ENCODE measurements at regions not wholly inside any gene's neighbourhood (a gene's known extent, or its start where the extent isn't known, plus 50 kb on each side); places are given as distances from the start of the nearest gene placed in this dataset.

DNA sequence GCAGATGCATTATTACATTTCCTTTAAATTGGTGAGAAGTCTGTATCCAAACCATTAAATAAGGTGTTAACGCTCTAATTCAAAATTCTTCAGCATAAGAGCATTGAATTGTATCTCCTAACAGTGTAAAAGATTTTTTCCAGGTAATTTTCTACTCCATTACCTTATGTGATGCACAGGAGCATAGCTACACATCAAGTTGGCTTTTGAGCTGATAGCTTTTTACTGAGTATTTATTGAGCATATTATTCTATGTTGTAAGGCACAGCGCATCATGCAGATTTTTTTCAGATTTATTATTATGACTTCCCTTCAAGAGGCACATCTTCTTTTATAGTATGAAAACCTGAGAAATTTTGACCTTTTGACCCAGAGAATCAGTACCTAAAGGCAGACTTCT lies 270.7 kb upstream of the MIR17HG start:
- TF ChIP-seq CTCF (IDR thresholded peaks at IDR 0.05; ENCODE audit: low read length, missing control alignments), result no peak
- no peak overlapping the region for H3K4me3 ChIP-seq (replicated peaks; ENCODE audit: low read depth, low read length)
- no peak for DNase-seq (ENCODE audit: low read depth)

DNA sequence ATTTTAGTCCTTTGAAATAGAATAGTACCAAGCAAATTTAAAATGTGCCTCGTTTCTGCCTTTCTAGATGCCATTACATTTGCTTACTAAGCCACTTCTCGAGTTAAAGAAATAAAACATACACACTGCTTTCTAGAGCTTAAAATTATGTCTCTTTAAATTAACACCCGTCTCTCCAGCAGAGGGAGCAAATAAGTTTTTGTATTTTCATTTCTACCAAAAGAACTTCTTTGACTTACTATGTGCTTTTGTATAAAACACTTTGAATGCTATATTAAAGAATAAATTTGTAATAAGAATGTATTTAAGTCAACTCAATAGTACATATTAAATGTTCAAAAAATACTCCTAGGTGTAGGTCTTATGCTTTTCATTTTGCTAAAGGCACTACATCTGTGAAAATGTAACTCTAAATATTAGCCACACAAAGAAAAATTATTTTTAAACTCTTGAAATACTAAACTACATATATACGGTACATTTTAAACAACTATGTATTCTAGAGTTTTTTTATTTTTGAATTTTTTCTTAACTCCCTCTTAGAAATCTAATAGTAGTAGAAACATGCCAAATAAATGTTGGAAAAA lies 269.3 kb upstream of the MIR17HG start:
- DNase-seq (ENCODE audit: low read depth), result peak; percentile 25

GRCh38 chr13:91079176-91079575 lies 268.3 kb upstream of the MIR17HG start:
- H3K4me3 ChIP-seq (replicated peaks; ENCODE audit: low read depth, low read length), result no peak overlapping the region
- TF ChIP-seq CTCF (IDR thresholded peaks at IDR 0.05; ENCODE audit: low read length, missing control alignments), result no peak
- no peak for DNase-seq (ENCODE audit: low read depth)

More for the DNA sequence above, 269.3 kb upstream of the MIR17HG start:
- peak; percentile 40 for TF ChIP-seq CTCF (IDR thresholded peaks at IDR 0.05; ENCODE audit: low read length, missing control alignments)
- no peak overlapping the region for H3K4me3 ChIP-seq (replicated peaks; ENCODE audit: low read depth, low read length)

DNA sequence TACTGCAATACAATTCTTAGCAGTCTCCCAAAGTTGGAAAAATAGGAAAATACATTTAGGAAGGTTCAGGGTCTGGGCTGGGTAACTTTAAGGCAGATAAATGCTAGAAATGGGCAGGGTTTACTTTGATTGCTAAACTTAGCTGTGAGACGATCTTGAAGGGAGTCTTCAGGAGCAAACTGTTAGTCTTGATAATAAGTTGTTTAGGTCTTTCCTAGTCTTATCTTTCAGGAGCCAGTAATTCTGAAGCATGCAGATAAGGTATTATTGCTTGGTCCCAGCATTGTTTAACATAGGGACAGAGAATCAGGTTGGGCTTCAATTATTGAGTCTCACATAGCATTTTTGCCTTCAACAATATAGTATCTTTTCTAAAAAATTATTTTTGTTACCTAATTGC lies 262.4 kb upstream of the MIR17HG start:
- TF ChIP-seq CTCF (IDR thresholded peaks at IDR 0.05; ENCODE audit: low read length, missing control alignments), result no peak
- DNase-seq (ENCODE audit: low read depth), result no peak
- no peak overlapping the region for H3K4me3 ChIP-seq (replicated peaks; ENCODE audit: low read depth, low read length)

DNA sequence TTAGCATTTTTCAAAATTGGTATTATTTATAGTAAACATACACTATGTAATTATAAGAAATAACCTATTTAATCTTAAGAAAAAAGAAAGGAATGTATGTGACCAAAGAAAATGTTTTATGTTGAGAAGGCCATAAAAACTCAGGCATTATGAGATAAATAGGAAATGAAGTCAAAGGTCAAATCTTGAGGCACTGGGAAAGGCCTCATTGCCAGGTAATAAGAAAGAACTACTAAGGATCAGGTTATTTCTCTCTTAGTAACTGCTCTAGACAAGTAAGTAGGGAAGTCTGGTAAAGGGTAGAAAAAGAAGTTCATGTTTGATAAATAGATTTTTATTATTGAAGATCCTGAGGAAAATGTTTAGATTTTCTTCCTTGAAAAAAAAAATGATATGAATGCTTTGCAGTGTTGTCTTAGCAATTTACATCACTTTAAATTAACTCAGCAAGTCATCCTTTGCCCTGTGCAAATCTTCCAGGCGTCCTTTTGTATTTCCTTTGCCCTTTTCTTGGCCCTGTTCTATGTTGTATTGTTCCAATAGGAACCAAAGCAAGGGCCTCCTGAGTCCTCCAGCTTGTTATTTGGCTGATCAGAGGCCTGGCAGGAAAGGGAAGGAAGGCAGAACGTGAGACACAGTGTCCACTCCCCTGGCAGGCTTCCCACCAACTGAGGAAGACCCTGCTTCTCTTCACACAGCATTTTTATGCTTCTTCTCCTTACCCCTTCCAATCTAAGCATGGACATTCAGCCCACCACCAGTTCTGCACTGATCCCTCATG lies 260.4 kb upstream of the MIR17HG start:
- no peak for TF ChIP-seq CTCF (IDR thresholded peaks at IDR 0.05; ENCODE audit: low read length, missing control alignments)
- no peak for DNase-seq (ENCODE audit: low read depth)
- no peak overlapping the region for H3K4me3 ChIP-seq (replicated peaks; ENCODE audit: low read depth, low read length)

DNA sequence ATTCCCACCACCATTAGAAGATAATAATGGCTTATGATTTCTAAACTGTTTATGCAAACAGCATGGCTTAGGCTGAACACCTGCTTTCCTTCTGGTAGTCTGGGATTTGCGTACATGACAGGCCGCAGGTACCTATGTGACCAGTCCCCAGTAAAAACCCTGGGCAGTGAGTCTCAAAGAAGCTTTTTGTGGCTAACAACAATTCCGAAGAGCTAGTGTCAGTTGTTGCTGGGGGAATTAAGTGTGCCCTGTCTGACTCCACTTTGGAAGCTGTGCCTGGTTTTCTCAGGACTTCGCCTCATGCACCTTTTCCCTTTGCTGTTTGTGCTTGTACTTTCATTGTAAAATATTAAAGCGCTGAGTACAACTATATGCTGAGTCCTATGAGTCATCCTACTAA lies 250.2 kb upstream of the MIR17HG start:
- TF ChIP-seq CTCF (IDR thresholded peaks at IDR 0.05; ENCODE audit: low read length, missing control alignments), result no peak
- no peak overlapping the region for H3K4me3 ChIP-seq (replicated peaks; ENCODE audit: low read depth, low read length)
- DNase-seq (ENCODE audit: low read depth), result no peak

DNA sequence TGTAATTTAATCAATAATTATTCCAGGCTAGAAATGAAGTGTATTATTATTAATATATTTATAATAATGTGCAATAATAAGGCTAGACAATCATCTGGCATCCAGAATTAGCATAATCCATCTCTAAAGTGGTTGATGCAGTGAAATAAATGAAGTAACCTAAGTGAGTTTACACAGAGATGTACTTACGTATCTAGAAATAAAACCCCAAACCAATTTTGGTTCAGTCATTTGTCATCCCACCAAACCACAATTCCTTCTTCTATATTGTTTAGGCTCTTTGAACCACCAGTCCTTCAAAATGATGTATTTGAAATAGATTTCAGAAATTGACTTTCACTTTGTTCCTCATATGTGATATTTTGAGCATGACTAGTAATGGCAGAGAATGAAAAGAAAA lies 247.6 kb upstream of the MIR17HG start:
- no peak overlapping the region for H3K4me3 ChIP-seq (replicated peaks; ENCODE audit: low read depth, low read length)
- no peak for TF ChIP-seq CTCF (IDR thresholded peaks at IDR 0.05; ENCODE audit: low read length, missing control alignments)
- no peak for DNase-seq (ENCODE audit: low read depth)
